ENCODE measurements at regions not wholly inside any gene's neighbourhood (a gene's known extent, or its start where the extent isn't known, plus 50 kb on each side); places are given as distances from the start of the nearest gene placed in this dataset.
"Not testable (repeated sequence)": the region's sequence is repeated elsewhere in the genome, so short reads cannot be mapped to it uniquely, and the experiment has no call there.

DNA sequence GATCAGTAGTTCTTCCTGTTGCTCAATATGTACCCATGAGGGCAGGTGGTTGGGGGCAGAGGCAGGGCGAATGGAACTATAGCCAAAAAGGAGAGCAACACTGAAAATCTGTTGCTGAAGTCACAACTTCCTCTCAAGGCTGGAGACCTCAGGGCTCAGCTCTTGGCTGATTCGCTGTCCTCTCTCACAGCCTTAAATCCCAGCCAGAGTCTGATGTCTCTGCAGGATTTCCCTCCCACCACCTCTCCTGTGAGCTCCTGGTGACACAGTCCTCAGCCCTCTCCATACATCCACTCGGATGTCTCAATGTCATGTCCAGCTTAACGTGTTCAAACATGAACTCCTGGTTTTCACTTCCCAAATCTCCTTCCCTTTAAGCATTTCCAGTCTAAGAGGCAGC is 218.7 kb upstream of the FAM240B start:
- not testable (repeated sequence) for DNase-seq

DNA sequence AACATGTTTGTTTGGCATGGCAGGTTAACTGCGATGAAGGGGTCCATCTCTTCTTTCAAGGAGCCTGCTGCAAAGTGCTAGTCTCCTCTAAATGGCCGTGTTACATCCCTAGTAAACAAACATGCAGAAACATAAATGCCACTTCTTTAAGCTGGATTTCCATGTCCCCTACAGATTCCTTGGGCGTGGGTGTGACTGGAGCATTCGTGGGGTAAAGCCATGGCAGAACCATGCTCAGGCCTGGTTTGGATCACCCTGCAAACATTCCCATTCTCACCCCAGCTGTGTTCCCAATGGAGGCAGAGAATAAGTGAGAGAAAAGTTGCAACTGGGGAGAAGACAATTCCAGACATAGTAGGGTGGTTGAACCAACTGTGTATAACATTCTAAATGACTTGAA is 208.0 kb upstream of the FAM240B start:
- DNase-seq = not testable (repeated sequence)

DNA sequence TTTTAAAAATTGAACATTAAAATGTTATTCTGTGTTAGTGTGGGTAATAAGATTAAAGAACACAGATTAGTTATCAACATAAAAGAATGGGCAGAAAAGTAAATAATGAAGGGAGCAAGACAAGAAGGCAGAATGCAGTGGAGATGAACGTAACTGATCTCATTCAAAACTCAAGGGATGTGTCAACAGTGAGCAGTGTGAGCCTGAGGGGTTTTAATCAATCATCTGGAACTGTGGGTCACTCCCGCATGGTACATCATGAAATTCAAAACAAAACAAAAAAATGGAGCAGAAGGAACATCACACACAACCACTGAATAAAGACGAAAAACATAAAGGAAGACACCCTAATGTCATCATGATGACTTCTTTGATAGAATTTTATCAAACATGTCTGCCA is 206.6 kb upstream of the FAM240B start:
- not testable (repeated sequence) for DNase-seq

DNA sequence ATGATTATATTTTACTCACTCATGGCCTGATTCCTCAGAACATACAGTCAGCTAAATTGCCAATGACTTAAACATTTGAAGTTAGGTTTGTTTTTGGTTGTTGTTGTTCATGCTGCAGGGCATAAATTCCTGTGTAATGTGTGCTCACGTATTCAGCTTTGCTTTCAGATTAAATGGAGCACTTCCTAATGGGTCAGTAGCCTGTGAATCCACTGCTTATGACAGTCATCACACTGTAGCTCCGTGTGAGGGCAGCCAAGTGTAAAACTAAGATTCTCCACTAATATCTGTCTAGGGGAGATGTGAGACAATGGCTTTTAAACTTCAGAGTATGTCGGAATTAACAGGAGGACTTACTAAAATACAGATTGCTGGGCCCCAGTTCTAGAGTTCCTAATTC is 201.3 kb upstream of the FAM240B start:
- DNase-seq = not testable (repeated sequence)

DNA sequence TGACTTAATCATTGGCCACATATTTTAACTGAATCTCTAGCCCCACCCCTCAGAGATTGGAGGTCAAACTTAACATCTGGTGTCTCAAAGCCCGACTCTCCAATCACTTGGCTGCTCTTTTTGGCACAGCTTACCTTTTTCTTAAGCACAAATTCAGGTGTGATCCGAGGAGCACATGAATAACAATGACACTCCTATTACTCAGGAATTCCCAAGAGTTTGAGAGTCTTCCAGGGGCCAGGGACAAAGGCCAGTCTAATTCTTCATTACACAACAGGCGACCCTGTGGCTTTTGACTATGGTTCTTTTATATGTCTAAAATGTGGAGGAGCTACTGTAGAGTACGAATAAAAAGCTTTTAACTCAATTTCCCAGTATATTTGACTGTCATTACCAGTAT is 190.7 kb upstream of the FAM240B start:
- DNase-seq = not testable (repeated sequence)

DNA sequence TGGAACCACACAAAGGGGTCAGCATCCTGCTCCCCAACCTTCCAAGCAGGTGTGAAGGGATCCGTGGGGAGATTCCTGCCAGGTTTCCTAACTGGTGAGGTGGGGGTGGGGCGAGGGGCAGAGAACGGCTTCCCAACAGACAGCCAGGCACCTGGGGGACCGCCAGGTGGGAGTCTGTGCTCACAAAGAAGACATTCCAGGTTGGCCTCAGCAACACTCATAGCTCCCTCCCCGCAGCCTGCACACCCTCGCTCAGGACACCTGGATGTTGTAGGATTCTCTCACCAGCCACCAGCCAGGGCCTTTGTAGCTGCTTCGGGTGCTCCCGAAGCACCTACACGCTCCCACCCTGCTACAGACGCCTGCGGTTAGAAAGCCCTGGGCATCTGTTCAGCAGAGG is 184.8 kb upstream of the FAM240B start:
- not testable (repeated sequence) for DNase-seq

DNA sequence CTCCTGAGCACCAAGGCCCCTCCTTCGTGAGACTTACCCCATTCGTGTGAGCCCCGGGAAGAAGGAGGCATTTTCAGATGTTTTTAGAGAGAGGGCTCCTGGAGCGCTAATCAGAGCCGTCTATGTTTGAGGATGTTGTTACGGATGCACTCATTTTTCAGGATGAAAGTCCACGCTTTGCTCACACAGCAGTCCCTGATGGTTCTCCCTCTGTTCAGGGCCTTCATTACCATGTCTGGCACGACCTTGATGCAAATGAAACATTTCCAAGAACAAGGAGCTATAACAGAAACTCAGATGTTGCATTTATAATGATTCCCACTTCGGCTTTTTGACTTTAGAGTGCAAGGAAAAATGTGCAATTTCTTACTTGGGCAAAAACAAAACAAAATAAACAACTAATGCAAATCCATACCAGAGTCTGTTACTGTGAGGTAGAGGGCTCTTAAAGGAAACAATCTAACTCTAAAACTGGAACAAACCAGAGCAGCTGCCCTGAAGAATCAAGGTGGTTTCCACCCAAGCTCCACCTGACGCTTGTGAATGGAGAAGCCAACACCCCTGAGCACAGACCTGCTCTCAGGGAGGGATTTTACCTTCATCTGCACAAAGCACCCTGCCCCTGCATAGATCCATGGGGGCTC is 181.7 kb upstream of the FAM240B start:
- not testable (repeated sequence) for DNase-seq

DNA sequence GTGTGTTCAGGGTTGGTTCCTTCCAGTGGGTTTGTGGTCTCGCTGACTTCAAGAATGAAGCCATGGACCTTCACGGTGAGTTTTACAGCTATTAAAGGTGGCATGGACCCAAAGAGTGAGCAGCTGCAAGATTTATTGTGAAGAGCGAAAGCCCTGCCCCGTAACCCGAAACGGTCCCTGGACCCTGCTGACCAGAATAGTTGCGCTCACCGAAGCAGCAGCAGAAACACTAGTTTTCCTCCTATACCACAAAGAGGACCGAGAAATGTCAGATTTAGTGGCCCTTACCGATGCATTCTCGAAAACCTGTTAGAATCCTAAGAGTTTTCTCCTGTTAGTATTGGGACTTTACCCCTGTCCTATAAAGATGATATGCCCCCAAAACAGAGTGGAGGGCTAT is 176.5 kb upstream of the FAM240B start:
- not testable (repeated sequence) for DNase-seq

DNA sequence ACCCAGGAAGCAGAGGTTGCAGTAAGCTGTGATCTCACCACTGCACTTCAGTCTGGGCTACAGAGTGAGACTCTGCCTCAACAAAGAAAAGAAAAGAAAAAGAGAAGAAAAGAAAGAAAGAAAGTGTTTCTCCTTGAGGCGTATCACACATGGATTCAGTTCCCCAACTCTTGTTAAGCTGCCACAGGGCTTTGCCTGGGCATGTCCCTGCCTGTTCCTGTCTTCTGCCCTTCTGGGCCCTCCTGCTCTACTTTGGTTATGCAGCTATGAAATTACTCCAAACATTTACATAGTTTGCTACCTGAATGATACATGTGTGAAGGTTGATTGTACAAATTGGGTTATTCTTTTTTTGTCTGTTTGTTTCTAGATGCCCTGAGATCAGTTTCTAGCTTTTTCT is 175.3 kb upstream of the FAM240B start:
- DNase-seq = not testable (repeated sequence)

DNA sequence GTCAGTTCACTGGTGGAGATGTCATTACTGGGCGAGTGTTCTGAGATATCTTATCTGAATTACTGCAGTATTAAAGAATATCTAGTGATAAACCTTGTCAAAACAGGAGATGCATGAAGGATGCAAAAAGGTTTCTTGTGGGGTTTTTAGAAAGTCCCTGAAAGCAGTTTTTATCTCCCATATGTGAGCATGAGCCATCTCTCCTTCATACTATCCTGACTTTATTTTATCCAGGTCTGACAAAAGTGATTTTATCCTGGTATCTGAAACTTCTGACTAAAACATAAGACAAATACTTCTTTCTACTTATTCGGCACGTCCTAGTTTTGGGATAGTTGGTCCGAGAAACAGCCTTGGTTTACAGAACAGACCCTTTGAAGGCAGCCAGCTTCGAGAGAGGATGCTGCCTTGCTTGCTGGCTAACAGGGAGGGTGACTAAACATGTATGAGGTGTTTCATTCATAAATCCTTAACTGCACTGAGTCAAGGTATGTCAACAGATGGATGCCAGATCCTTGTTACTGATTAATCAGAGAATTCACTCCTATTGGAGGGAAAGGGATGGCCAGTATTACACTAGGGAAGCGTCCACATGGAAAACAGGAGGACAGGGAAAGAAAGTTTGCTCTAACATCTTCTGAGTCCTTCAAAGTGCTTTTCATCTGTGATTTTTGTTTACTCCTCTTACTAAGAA is 172.8 kb upstream of the FAM240B start:
- not testable (repeated sequence) for DNase-seq

DNA sequence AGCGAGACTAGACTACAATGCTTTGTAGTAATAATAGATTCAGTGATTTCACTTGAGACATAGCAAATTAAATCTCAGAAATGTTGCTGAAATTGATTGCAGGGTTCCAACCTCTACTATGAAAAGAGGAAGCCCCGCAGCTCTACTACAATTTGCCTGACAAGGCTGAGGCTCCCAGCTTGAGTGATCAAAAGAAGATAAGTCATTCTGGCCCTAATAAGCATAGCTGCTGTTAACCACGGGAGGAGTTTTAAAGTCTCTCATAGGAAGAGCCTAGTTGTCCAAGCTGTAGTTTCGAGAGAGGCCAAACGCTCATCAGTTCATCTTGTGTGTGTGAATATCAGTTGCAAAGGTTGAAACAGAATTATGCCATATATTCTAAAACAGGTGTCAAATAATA is 166.1 kb upstream of the FAM240B start:
- DNase-seq = not testable (repeated sequence)

DNA sequence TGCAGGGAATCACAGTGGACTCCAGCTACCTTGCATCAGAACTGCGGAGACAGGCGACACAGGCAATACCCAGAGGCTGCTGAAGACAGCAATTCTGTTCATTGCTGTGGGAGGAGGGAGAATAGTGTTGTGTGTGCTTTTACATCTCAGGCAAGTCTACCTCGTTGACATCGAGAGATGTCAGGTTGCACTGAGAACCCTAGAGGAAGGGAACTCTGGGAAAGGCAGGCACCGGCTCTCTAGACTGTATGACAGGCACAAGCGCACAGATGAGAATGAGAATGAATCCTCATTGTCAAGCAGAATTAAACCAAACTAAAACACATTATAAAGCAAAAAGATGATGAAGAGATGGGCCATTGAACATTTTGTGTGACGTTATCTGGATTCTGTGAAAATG is 155.7 kb upstream of the FAM240B start:
- not testable (repeated sequence) for DNase-seq

DNA sequence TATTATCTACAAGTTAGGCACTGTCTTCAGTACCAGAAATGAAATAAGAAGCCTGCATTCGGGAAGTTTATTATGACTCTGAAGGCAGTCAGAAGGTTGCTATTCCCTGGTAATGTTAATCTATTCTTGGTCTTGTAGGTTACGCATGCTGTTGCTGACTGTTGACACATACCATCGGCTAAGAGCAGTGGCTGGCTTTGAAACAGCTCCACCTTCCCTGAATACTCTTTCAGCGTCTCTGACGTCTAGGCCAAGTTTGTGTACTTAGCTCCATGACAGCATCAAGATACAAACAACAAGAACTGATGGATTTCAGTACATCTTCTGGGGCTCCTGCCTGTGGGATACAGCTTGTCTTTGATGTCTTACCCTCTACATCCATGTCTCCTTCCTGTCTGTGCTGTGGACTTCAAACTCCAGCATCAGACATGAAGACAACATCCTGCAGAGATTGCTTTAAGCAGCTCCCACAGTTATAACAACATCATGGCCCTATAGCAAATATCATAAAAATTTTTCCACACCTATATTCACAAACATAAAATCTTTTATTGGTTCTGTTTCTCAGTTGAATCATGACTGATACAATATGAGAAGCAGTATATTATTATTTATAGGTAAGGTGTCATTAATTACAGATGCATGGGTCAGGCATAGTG is 151.5 kb upstream of the FAM240B start:
- not testable (repeated sequence) for DNase-seq

DNA sequence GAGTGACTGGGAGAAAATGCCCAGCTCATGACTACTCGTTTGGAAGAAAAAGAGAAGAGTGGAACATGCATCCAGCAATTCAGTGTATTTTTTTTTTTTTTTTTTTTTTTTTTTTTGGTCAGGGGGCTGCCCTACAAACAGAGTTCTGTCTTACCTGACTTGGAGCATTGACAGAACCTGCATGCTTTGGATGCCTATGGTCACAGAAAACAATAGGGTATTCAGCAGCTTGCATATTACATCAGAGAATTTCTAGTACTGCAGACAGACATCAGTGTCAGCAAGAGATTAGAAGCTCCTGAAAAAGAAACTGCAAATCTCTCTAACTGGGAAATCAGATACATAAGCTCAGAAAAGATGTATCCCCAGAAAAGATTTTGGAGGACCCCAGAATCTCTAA is 139.9 kb upstream of the FAM240B start:
- not testable (repeated sequence) for DNase-seq

DNA sequence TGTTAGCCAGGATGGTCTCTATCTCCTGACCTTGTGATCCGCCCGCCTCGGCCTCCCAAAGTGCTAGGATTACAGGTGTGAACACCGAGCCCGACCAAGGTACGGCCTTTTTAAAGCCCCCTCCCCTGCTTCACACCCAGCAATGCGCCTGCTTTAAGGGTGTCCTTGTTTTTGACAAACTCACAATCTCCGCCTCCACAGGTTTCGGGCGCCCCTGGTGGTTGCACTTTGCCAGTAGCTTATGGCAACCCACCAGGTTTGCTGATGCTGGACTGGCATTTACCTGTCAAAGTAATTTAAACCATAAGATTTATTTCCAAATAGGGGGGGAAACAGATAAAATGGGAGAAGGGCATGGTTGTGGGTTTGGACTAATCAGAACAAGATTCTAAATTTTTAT is 129.0 kb upstream of the FAM240B start:
- DNase-seq = not testable (repeated sequence)

DNA sequence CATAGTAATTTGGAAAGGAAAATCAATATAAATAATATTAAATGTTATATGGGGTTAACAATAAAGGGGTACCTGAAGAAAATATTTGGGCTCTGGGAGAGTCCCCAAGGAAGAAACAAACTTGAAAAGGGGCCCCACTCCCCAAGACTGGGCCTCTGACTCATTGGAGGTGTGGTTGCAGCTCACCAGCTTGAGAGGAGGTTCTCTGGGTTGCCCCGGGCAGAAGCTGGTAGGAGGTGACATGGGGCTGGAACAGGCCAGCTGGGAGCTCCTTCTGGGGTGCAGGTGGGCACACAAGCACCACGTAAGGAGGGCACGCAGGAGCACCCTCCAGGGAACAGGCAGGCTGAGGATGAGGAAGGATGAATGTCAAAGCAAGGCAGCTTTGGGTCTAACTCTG is 120.3 kb upstream of the FAM240B start:
- not testable (repeated sequence) for DNase-seq

DNA sequence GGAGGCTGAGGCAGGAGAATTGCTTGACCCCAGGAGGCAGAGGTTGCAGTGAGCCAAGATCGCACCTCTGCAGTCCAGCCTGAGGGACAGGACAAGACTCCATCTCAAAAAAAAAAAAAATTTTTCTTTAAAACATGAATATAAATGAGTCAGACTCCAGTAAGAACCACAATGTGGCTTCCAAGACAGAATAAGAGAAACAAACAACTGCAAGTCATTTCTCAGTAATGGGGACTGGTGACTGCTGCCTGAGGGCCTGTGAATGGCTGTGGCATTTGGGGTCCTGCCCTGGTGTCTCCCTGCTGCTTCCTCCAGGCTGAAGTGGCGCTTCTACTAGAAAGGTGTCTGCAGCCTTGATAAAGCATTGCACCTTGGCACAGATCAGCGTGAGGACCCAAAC is 113.8 kb upstream of the FAM240B start:
- not testable (repeated sequence) for DNase-seq

DNA sequence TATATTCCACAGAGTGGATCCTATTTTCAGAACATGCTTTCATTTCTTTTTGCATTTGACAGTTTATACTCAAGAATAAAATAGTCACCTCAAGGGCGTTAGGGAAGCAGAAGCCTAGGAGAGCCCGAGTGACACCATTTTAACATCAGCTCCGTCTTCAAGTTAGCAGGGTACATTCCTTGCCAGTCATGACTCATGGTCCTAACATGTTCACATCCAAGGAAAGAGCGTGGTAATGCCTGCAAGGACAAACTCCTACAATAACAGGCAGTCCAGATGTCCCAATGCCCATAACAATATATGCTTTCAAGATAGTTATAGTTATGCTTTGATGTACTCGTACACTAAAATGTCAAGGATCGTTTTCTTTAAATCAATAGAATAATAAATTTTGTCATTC is 93.9 kb upstream of the FAM240B start:
- not testable (repeated sequence) for DNase-seq

DNA sequence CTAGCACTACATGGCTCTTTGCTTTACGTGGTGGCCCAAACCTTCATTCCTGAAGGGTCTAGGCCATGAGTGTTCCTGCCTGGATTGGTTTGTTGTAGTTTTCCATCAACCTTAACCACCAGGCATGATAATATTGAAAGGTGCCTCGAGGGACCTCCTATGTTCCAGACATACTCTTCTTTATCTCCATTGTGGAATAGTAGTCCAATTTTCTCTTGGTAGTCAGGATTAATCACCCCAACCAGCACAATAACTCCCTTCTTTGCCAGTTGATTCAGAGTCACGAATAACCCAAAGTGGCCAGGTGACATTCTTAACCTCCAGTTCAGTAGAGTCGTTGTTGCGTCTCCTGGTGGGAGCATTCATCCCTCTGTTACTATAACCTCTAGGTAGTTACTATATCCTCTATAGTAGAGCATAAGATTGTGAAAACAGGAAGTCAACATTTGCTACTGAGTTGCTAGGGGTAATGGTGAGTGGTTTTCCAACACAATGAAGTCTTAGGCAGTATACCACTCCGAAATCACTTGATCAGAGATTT is 88.1 kb upstream of the FAM240B start:
- DNase-seq = not testable (repeated sequence)

DNA sequence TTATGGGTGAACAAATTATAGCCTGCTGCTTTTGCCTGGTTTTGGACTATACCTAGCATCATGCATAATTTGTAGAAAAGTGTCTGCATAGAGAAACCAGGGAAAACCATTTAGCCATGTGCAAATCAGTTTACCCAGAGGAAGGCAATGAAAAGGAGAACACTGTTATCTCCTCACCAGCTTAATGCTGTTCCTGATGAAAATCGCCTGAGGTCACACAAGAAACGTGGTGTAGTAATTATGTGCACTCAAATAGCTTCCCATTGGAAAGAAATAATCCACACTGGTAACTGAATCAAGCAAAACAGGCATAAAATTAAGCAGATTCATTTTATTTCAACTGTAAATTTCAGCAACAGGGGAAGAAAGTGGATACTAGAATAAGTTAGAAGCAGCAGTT is 51.7 kb upstream of the FAM240B start:
- no peak for DNase-seq
